ENCODE measurements at regions not wholly inside any gene's neighbourhood (a gene's known extent, or its start where the extent isn't known, plus 50 kb on each side); places are given as distances from the start of the nearest gene placed in this dataset.

- no peak for DNase-seq (ENCODE audit: low spot score)
- no peak for TF ChIP-seq CTCF (IDR thresholded peaks at IDR 0.05; ENCODE audit: extremely low read depth, missing control alignments)
Observed at GRCh38 chr2:42855221-42855970, 63.0 kb upstream of the HAAO start.

GRCh38 chr2:42854207-42854818, 61.9 kb upstream of the HAAO start:
- no peak for DNase-seq (ENCODE audit: low spot score)
- no peak for TF ChIP-seq CTCF (IDR thresholded peaks at IDR 0.05; ENCODE audit: extremely low read depth, missing control alignments)

- DNase-seq (ENCODE audit: low spot score): no peak
- no peak for TF ChIP-seq CTCF (IDR thresholded peaks at IDR 0.05; ENCODE audit: extremely low read depth, missing control alignments)
Observed at GRCh38 chr2:42853549-42854206, 61.3 kb upstream of the HAAO start.

- no peak for DNase-seq (ENCODE audit: low spot score)
- TF ChIP-seq CTCF (IDR thresholded peaks at IDR 0.05; ENCODE audit: extremely low read depth, missing control alignments): no peak
Observed at GRCh38 chr2:42852798-42853197, 60.4 kb upstream of the HAAO start.

- TF ChIP-seq CTCF (IDR thresholded peaks at IDR 0.05; ENCODE audit: extremely low read depth, missing control alignments): no peak
- DNase-seq (ENCODE audit: low spot score): no peak
Observed at GRCh38 chr2:42851740-42852250, 59.4 kb upstream of the HAAO start.

- no peak for TF ChIP-seq CTCF (IDR thresholded peaks at IDR 0.05; ENCODE audit: extremely low read depth, missing control alignments)
- DNase-seq (ENCODE audit: low spot score): no peak
Observed at GRCh38 chr2:42851186-42851585, 58.8 kb upstream of the HAAO start.

All from GM20000 (cell line).